ENCODE measurements at regions not wholly inside any gene's neighbourhood (a gene's known extent, or its start where the extent isn't known, plus 50 kb on each side); places are given as distances from the start of the nearest gene placed in this dataset.
"Not testable (repeated sequence)": the region's sequence is repeated elsewhere in the genome, so short reads cannot be mapped to it uniquely, and the experiment has no call there.

DNA sequence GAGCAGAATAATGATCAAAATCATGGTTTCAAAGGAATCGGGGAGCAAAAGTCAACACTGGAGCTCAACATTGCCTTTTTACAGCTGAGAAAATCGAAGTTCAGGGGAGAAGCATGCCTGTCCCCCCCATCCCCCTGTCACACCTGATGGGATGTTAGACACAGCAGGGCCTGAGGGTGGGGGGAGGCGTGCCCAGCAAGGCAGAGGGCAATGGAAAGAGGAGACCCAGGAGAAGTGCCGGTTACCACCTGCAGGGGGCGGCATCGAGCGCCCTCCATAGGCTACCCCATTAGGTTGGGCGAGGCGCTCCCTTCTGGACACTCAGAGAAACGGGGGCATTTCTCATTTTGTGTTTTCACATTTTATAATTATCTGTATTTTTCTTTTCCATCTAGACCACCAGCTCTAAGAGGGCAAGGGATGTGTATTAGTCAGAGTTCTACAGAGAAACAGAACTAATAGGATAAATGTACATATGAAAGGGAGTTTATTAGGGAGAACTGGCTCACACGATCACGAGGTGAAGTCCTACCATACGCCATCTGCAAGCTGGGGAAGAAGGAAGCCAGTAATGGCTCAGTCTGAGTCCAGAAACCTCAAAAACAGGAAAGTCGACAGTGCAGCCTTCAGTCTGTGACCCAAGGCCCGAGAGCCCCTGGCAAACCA lies 271.3 kb downstream of the LRATD1 start:
- no peaks in the 10 kb centered on the region for H3K4me1 ChIP-seq (ENCODE audit: insufficient read depth, low read length)
- H3K4me1 Mint-ChIP-seq (ENCODE audit: low read depth, unreplicated experiment) = no peaks in the 10 kb centered on the region
- peaks cover 2% of the 10 kb centered on the region for H3K9me3 Mint-ChIP-seq (ENCODE audit: unreplicated experiment)
- no peak for TF ChIP-seq EZH2 (IDR thresholded peaks at IDR 0.05; ENCODE audit: insufficient read depth, low read length)
- TF ChIP-seq, protein P1, sequence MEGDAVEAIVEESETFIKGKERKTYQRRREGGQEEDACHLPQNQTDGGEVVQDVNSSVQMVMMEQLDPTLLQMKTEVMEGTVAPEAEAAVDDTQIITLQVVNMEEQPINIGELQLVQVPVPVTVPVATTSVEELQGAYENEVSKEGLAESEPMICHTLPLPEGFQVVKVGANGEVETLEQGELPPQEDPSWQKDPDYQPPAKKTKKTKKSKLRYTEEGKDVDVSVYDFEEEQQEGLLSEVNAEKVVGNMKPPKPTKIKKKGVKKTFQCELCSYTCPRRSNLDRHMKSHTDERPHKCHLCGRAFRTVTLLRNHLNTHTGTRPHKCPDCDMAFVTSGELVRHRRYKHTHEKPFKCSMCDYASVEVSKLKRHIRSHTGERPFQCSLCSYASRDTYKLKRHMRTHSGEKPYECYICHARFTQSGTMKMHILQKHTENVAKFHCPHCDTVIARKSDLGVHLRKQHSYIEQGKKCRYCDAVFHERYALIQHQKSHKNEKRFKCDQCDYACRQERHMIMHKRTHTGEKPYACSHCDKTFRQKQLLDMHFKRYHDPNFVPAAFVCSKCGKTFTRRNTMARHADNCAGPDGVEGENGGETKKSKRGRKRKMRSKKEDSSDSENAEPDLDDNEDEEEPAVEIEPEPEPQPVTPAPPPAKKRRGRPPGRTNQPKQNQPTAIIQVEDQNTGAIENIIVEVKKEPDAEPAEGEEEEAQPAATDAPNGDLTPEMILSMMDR (IDR thresholded peaks at IDR 0.05; ENCODE audit: insufficient read depth, low read depth, low read length) = no peak
- H3K36me3 ChIP-seq (ENCODE audit: insufficient read depth, low read length) = no peaks in the 10 kb centered on the region
- no peak overlapping the region for H3K27ac ChIP-seq (ENCODE audit: low read depth, low read length)
- DNase-seq (ENCODE audit: low read depth) = no peak
- no peak for FAIRE-seq
- no peak overlapping the region for H3K4me3 ChIP-seq (ENCODE audit: insufficient read depth, low read depth, low read length)
- H3K4me2 ChIP-seq (ENCODE audit: low read length) = no peak overlapping the region
- no peak overlapping the region for H3K27ac Mint-ChIP-seq (ENCODE audit: unreplicated experiment)
- no peak overlapping the region for H3K4me3 Mint-ChIP-seq (ENCODE audit: unreplicated experiment)
- no peaks in the 10 kb centered on the region for H3K27me3 ChIP-seq (ENCODE audit: insufficient read depth, low read length)
- H4K20me1 ChIP-seq (ENCODE audit: insufficient read depth, low read length) = no peaks in the 10 kb centered on the region
- H3K27me3 Mint-ChIP-seq (ENCODE audit: low read depth, unreplicated experiment) = peaks cover 4% of the 10 kb centered on the region
- H2AFZ ChIP-seq (ENCODE audit: low read depth, low read length) = no peak overlapping the region
- H3K9ac ChIP-seq (ENCODE audit: low read length) = no peak overlapping the region
- H3K9me3 ChIP-seq (ENCODE audit: insufficient read depth, low read depth, low read length) = no peaks in the 10 kb centered on the region
- no peaks in the 10 kb centered on the region for H3K36me3 Mint-ChIP-seq (ENCODE audit: low read depth, unreplicated experiment)
- H3K79me2 ChIP-seq (ENCODE audit: insufficient read depth, low read length) = no peaks in the 10 kb centered on the region

DNA sequence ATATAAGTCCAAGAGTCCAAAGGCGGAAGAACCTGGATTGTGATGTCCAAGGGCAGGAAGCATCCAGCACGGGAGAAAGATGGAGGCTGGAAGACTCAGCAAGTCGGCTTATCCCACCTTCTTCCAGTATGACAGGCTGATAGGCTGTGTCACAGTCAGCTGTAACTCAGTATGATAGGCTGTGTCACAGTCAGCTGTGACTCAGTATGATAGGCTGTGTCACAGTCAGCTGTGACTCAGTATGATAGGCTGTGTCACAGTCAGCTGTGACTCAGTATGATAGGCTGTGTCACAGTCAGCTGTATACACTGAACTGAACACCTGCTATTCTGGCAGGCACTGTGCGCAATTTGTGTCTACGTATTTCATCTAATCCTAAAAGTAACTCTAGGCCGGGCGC lies 271.9 kb downstream of the LRATD1 start:
- not testable (repeated sequence) for H3K4me3 Mint-ChIP-seq (ENCODE audit: unreplicated experiment); FAIRE-seq; H3K27ac ChIP-seq (ENCODE audit: low read depth, low read length); H3K79me2 ChIP-seq (ENCODE audit: insufficient read depth, low read length); H3K4me2 ChIP-seq (ENCODE audit: low read length); H3K36me3 ChIP-seq (ENCODE audit: insufficient read depth, low read length); H3K4me3 ChIP-seq (ENCODE audit: insufficient read depth, low read depth, low read length); H3K9me3 Mint-ChIP-seq (ENCODE audit: unreplicated experiment); H3K4me1 ChIP-seq (ENCODE audit: insufficient read depth, low read length); H3K9ac ChIP-seq (ENCODE audit: low read length); H3K4me1 Mint-ChIP-seq (ENCODE audit: low read depth, unreplicated experiment); H3K27me3 Mint-ChIP-seq (ENCODE audit: low read depth, unreplicated experiment); H4K20me1 ChIP-seq (ENCODE audit: insufficient read depth, low read length); H3K36me3 Mint-ChIP-seq (ENCODE audit: low read depth, unreplicated experiment); H2AFZ ChIP-seq (ENCODE audit: low read depth, low read length); H3K27me3 ChIP-seq (ENCODE audit: insufficient read depth, low read length); H3K9me3 ChIP-seq (ENCODE audit: insufficient read depth, low read depth, low read length); DNase-seq (ENCODE audit: low read depth); H3K27ac Mint-ChIP-seq (ENCODE audit: unreplicated experiment)

- no peak overlapping the region for H3K9ac ChIP-seq (ENCODE audit: low read length)
- no peak overlapping the region for H3K27ac ChIP-seq (ENCODE audit: low read depth, low read length)
- Mint-ChIP-seq H3K36me3 (ENCODE audit: low read depth, unreplicated experiment) (no peaks in the 10 kb centered on the region), H3K27ac (ENCODE audit: unreplicated experiment) (no peak overlapping the region), H3K4me1 (ENCODE audit: low read depth, unreplicated experiment) (no peaks in the 10 kb centered on the region), H3K9me3 (ENCODE audit: unreplicated experiment) (peaks cover 2% of the 10 kb centered on the region), H3K27me3 (ENCODE audit: low read depth, unreplicated experiment) (peaks cover 4% of the 10 kb centered on the region), H3K4me3 (ENCODE audit: unreplicated experiment) (no peak overlapping the region)
- H3K4me3 ChIP-seq (ENCODE audit: insufficient read depth, low read depth, low read length) = no peak overlapping the region
- no peak for FAIRE-seq
- no peak overlapping the region for H2AFZ ChIP-seq (ENCODE audit: low read depth, low read length)
- no peak for DNase-seq (ENCODE audit: low read depth)
- no peaks in the 10 kb centered on the region for H3K79me2 ChIP-seq (ENCODE audit: insufficient read depth, low read length)
- H3K36me3 ChIP-seq (ENCODE audit: insufficient read depth, low read length) = no peaks in the 10 kb centered on the region
- H4K20me1 ChIP-seq (ENCODE audit: insufficient read depth, low read length) = no peaks in the 10 kb centered on the region
- H3K9me3 ChIP-seq (ENCODE audit: insufficient read depth, low read depth, low read length) = no peaks in the 10 kb centered on the region
- no peaks in the 10 kb centered on the region for H3K4me1 ChIP-seq (ENCODE audit: insufficient read depth, low read length)
- H3K27me3 ChIP-seq (ENCODE audit: insufficient read depth, low read length) = no peaks in the 10 kb centered on the region
- TF ChIP-seq EZH2 (IDR thresholded peaks at IDR 0.05; ENCODE audit: insufficient read depth, low read length) = no peak
- TF ChIP-seq, protein P1 (IDR thresholded peaks at IDR 0.05; ENCODE audit: insufficient read depth, low read depth, low read length) = no peak
- no peak overlapping the region for H3K4me2 ChIP-seq (ENCODE audit: low read length)
Observed at GRCh38 chr2:14905571-14905970, 273.1 kb downstream of the LRATD1 start.
